ENCODE measurements at regions not wholly inside any gene's neighbourhood (a gene's known extent, or its start where the extent isn't known, plus 50 kb on each side); places are given as distances from the start of the nearest gene placed in this dataset.

GRCh38 chr5:89407054-89407453, 524.1 kb upstream of the MEF2C start:
- DNase-seq (ENCODE audit: low spot score) = no peak

GRCh38 chr5:89401659-89402058, 518.7 kb upstream of the MEF2C start:
- no peak for DNase-seq (ENCODE audit: low spot score)

- no peak for DNase-seq (ENCODE audit: low spot score)
Measured at GRCh38 chr5:89401012-89401411, 518.0 kb upstream of the MEF2C start.

- DNase-seq (ENCODE audit: low spot score) = no peak
Measured at GRCh38 chr5:89399548-89399947, 516.6 kb upstream of the MEF2C start.

- DNase-seq (ENCODE audit: low spot score) = no peak
Measured at GRCh38 chr5:89397096-89397495, 514.1 kb upstream of the MEF2C start.

- no peak for DNase-seq (ENCODE audit: low spot score)
Measured at GRCh38 chr5:89396278-89396954, 513.4 kb upstream of the MEF2C start.

GRCh38 chr5:89395111-89395510, 512.1 kb upstream of the MEF2C start:
- no peak for DNase-seq (ENCODE audit: low spot score)

GRCh38 chr5:89388872-89389271, 505.9 kb upstream of the MEF2C start:
- no peak for DNase-seq (ENCODE audit: low spot score)

- no peak for DNase-seq (ENCODE audit: low spot score)
Measured at GRCh38 chr5:89384391-89384790, 501.4 kb upstream of the MEF2C start.

GRCh38 chr5:89380635-89381034, 497.7 kb upstream of the MEF2C start:
- DNase-seq (ENCODE audit: low spot score) = no peak

- DNase-seq (ENCODE audit: low spot score) = no peak
Measured at GRCh38 chr5:89377767-89378455, 494.9 kb upstream of the MEF2C start.

GRCh38 chr5:89374818-89375521, 492.0 kb upstream of the MEF2C start:
- DNase-seq (ENCODE audit: low spot score) = no peak

- DNase-seq (ENCODE audit: low spot score) = no peak
Measured at GRCh38 chr5:89374144-89374784, 491.3 kb upstream of the MEF2C start.

GRCh38 chr5:89372176-89372575, 489.2 kb upstream of the MEF2C start:
- DNase-seq (ENCODE audit: low spot score) = no peak

- DNase-seq (ENCODE audit: low spot score) = no peak
Measured at GRCh38 chr5:89371646-89372045, 488.7 kb upstream of the MEF2C start.

- no peak for DNase-seq (ENCODE audit: low spot score)
Measured at GRCh38 chr5:89359046-89359445, 476.1 kb upstream of the MEF2C start.

- no peak for DNase-seq (ENCODE audit: low spot score)
Measured at GRCh38 chr5:89353837-89354551, 471.0 kb upstream of the MEF2C start.

- no peak for DNase-seq (ENCODE audit: low spot score)
Measured at GRCh38 chr5:89351975-89352374, 469.0 kb upstream of the MEF2C start.

GRCh38 chr5:89351222-89351621, 468.2 kb upstream of the MEF2C start:
- no peak for DNase-seq (ENCODE audit: low spot score)

GRCh38 chr5:89350684-89351083, 467.7 kb upstream of the MEF2C start:
- no peak for DNase-seq (ENCODE audit: low spot score)

- DNase-seq (ENCODE audit: low spot score) = no peak
Measured at GRCh38 chr5:89349246-89349980, 466.4 kb upstream of the MEF2C start.
